ENCODE measurements at regions not wholly inside any gene's neighbourhood (a gene's known extent, or its start where the extent isn't known, plus 50 kb on each side); places are given as distances from the start of the nearest gene placed in this dataset.
"Not testable (repeated sequence)": the region's sequence is repeated elsewhere in the genome, so short reads cannot be mapped to it uniquely, and the experiment has no call there.

GRCh38 chr5:7269591-7270274 is 126.2 kb upstream of the ADCY2 start:
- H3K4me3 Mint-ChIP-seq, result no peak overlapping the region
- H3K27me3 Mint-ChIP-seq, result no peaks in the 10 kb centered on the region
- ChIA-PET POLR2A (no interaction called here), CTCF (no interaction called here)
- no peak for DNase-seq
- H3K4me1 Mint-ChIP-seq, result no peaks in the 10 kb centered on the region
- no peaks in the 10 kb centered on the region for H3K36me3 Mint-ChIP-seq (ENCODE audit: low read depth)
- H3K9me3 Mint-ChIP-seq, result no peaks in the 10 kb centered on the region
- H3K27ac Mint-ChIP-seq, result no peak overlapping the region

- no peak for DNase-seq
- Mint-ChIP-seq H3K4me1 (no peaks in the 10 kb centered on the region), H3K4me3 (no peak overlapping the region), H3K36me3 (ENCODE audit: low read depth) (no peaks in the 10 kb centered on the region), H3K27ac (no peak overlapping the region), H3K9me3 (no peaks in the 10 kb centered on the region), H3K27me3 (no peaks in the 10 kb centered on the region)
- ChIA-PET POLR2A (no interaction called here), CTCF (no interaction called here)
Measured at GRCh38 chr5:7271435-7272084, 124.4 kb upstream of the ADCY2 start.

GRCh38 chr5:7272408-7272965 is 123.5 kb upstream of the ADCY2 start:
- Mint-ChIP-seq H3K4me1 (no peaks in the 10 kb centered on the region), H3K4me3 (no peak overlapping the region)
- POLR2A ChIA-PET, result no interaction called here

GRCh38 chr5:7274203-7274602 is 121.7 kb upstream of the ADCY2 start:
- Mint-ChIP-seq H3K4me3 (no peak overlapping the region), H3K4me1 (no peaks in the 10 kb centered on the region), H3K27ac (no peak overlapping the region), H3K36me3 (ENCODE audit: low read depth) (no peaks in the 10 kb centered on the region), H3K27me3 (no peaks in the 10 kb centered on the region), H3K9me3 (no peaks in the 10 kb centered on the region)
- ChIA-PET POLR2A (no interaction called here), CTCF (no interaction called here)
- no peak for DNase-seq

More at GRCh38 chr5:7272408-7272965, 123.5 kb upstream of the ADCY2 start:
- Mint-ChIP-seq H3K36me3 (ENCODE audit: low read depth) (no peaks in the 10 kb centered on the region), H3K9me3 (no peaks in the 10 kb centered on the region), H3K27ac (no peak overlapping the region), H3K27me3 (no peaks in the 10 kb centered on the region)
- no peak for DNase-seq
- CTCF ChIA-PET, result no interaction called here

GRCh38 chr5:7289634-7290033 is 106.3 kb upstream of the ADCY2 start:
- POLR2A ChIA-PET, CTCF ChIA-PET: not testable (repeated sequence)

GRCh38 chr5:7297821-7298220 is 98.1 kb upstream of the ADCY2 start:
- H3K36me3 Mint-ChIP-seq (ENCODE audit: low read depth); H3K4me3 Mint-ChIP-seq; H3K27ac Mint-ChIP-seq; CTCF ChIA-PET; POLR2A ChIA-PET; H3K4me1 Mint-ChIP-seq; H3K27me3 Mint-ChIP-seq; DNase-seq; H3K9me3 Mint-ChIP-seq: not testable (repeated sequence)

More at GRCh38 chr5:7289634-7290033, 106.3 kb upstream of the ADCY2 start:
- H3K4me3 Mint-ChIP-seq; H3K9me3 Mint-ChIP-seq; H3K4me1 Mint-ChIP-seq; H3K36me3 Mint-ChIP-seq (ENCODE audit: low read depth); DNase-seq; H3K27me3 Mint-ChIP-seq; H3K27ac Mint-ChIP-seq: not testable (repeated sequence)

GRCh38 chr5:7299731-7300130 is 96.2 kb upstream of the ADCY2 start:
- H3K9me3 Mint-ChIP-seq; CTCF ChIA-PET; DNase-seq; H3K27me3 Mint-ChIP-seq; H3K4me1 Mint-ChIP-seq; H3K36me3 Mint-ChIP-seq (ENCODE audit: low read depth); H3K27ac Mint-ChIP-seq; POLR2A ChIA-PET; H3K4me3 Mint-ChIP-seq: not testable (repeated sequence)

GRCh38 chr5:7305000-7305674 is 90.8 kb upstream of the ADCY2 start:
- H3K36me3 Mint-ChIP-seq (ENCODE audit: low read depth); CTCF ChIA-PET; H3K4me1 Mint-ChIP-seq; POLR2A ChIA-PET; H3K27ac Mint-ChIP-seq; H3K4me3 Mint-ChIP-seq; H3K9me3 Mint-ChIP-seq; H3K27me3 Mint-ChIP-seq; DNase-seq: not testable (repeated sequence)

- H3K36me3 Mint-ChIP-seq (ENCODE audit: low read depth); H3K9me3 Mint-ChIP-seq; H3K4me3 Mint-ChIP-seq; CTCF ChIA-PET; DNase-seq; POLR2A ChIA-PET; H3K27me3 Mint-ChIP-seq; H3K4me1 Mint-ChIP-seq; H3K27ac Mint-ChIP-seq: not testable (repeated sequence)
Measured at GRCh38 chr5:7306556-7306955, 89.4 kb upstream of the ADCY2 start.

GRCh38 chr5:7307709-7308108 is 88.2 kb upstream of the ADCY2 start:
- H3K4me1 Mint-ChIP-seq; H3K9me3 Mint-ChIP-seq; DNase-seq; H3K36me3 Mint-ChIP-seq (ENCODE audit: low read depth); POLR2A ChIA-PET; H3K27ac Mint-ChIP-seq; H3K27me3 Mint-ChIP-seq; CTCF ChIA-PET; H3K4me3 Mint-ChIP-seq: not testable (repeated sequence)

- CTCF ChIA-PET; H3K4me3 Mint-ChIP-seq; POLR2A ChIA-PET; DNase-seq; H3K4me1 Mint-ChIP-seq; H3K36me3 Mint-ChIP-seq (ENCODE audit: low read depth); H3K27me3 Mint-ChIP-seq; H3K9me3 Mint-ChIP-seq; H3K27ac Mint-ChIP-seq: not testable (repeated sequence)
Measured at GRCh38 chr5:7309715-7310114, 86.2 kb upstream of the ADCY2 start.

GRCh38 chr5:7310656-7311055 is 85.3 kb upstream of the ADCY2 start:
- H3K36me3 Mint-ChIP-seq (ENCODE audit: low read depth); POLR2A ChIA-PET; H3K27ac Mint-ChIP-seq; H3K27me3 Mint-ChIP-seq; H3K4me1 Mint-ChIP-seq; H3K4me3 Mint-ChIP-seq; DNase-seq; CTCF ChIA-PET; H3K9me3 Mint-ChIP-seq: not testable (repeated sequence)

- H3K4me3 Mint-ChIP-seq, result no peak overlapping the region
- no peak overlapping the region for H3K27ac Mint-ChIP-seq
- POLR2A ChIA-PET, result no interaction called here
- no peaks in the 10 kb centered on the region for H3K9me3 Mint-ChIP-seq
- DNase-seq, result no peak
- no peaks in the 10 kb centered on the region for H3K4me1 Mint-ChIP-seq
- H3K36me3 Mint-ChIP-seq (ENCODE audit: low read depth), result no peaks in the 10 kb centered on the region
- no peaks in the 10 kb centered on the region for H3K27me3 Mint-ChIP-seq
- CTCF ChIA-PET, result no interaction called here
Measured at GRCh38 chr5:7315118-7315517, 80.8 kb upstream of the ADCY2 start.

- POLR2A ChIA-PET, result no interaction called here
- DNase-seq, result no peak
- Mint-ChIP-seq H3K27ac (no peak overlapping the region), H3K4me1 (no peaks in the 10 kb centered on the region), H3K36me3 (ENCODE audit: low read depth) (no peaks in the 10 kb centered on the region), H3K27me3 (no peaks in the 10 kb centered on the region), H3K9me3 (no peaks in the 10 kb centered on the region), H3K4me3 (no peak overlapping the region)
- CTCF ChIA-PET, result no interaction called here
Measured at GRCh38 chr5:7317751-7318150, 78.2 kb upstream of the ADCY2 start.

All from activated CD4-positive, alpha-beta T cell treated with anti-CD3 and anti-CD28 coated beads, Interleukin-2, amount 10 ng/mL, durations not matched to agents 7 days and 5 days (primary cell).